Posterior vena cava (tissue), 2 donors: ENCODE measurements at regions not wholly inside any gene's neighbourhood (a gene's known extent, or its start where the extent isn't known, plus 50 kb on each side); places are given as distances from the start of the nearest gene placed in this dataset.
A peak's percentile ranks its signal among the peaks of the same experiment; 100 is the strongest.

Source experiments
- DNase-seq: peaks from one replicate; pipeline ENCODE4 v3.0.0-alpha.2; 2020; ENCODE audit warnings: low spot score
- intact Hi-C, 2 donors: fragments of 100-400 bp; cut with DNase I; formaldehyde crosslinking; loops; one replicate each; pipeline versions ENCODE4 v1.14.1 to v1.14.2; 2022 to 2023
- donor health status: DM: yes; HTN: yes; CAD: no.
- donor health status: DM: yes; HTN: yes; CAD: no.

DNA sequence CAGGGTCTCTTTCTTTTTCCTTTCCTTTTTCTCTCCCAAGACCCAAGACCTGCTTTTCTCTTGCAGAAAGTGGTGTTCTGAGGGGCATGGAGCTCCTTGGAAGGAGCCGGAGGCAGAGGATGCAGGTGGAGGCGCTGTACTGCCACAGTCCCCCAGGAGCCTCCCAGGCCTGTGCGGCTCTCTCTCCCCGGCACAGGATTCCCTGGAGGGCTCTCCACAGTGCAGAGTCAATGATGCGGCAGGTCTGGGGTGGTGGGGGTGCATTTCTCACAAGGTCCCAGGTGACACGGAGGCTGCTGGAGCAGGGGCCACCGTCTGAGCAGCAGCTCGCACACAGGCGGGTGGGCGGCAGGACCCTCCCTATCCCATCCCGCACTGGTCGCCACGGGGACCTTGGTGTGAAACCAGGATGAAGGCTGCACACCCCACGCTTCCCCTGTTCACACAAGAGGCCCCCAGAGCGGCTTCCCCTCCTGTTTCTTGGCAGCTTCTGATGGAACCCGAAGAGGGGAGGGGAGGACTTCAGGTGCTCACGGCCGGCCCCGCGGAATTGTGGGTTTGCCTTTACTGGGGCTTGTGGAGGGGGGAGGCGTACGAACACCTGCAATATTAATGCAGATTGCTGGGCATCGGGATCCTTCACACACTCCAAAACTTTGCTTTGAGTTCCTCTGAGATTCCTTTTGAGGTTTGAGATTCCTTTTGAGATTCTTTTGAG, 186.9 kb downstream of the ENGASE start:
- DNase-seq, result no peak
- intact Hi-C loops, result no loop called here

DNA sequence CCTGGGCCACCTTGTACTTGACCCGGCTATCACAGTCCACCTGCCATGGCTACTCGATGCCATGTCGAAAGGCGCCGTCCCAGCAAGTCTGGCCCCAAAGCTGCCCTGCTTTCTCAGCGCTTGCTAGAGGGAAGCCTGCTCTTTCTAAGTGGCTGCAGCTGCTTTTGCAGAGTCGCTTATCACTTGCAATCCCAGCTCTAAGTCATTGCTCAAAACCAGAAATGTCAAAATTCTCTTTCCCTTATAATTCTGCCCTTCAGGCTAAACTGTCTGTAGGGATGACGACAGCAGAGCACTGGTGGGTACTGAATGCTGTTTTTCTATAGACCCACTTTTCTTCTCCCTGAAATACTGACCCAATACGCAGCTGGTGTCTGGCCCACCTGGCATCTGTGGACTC, 184.2 kb downstream of the ENGASE start:
- intact Hi-C loops, result no loop called here
- no peak for DNase-seq

DNA sequence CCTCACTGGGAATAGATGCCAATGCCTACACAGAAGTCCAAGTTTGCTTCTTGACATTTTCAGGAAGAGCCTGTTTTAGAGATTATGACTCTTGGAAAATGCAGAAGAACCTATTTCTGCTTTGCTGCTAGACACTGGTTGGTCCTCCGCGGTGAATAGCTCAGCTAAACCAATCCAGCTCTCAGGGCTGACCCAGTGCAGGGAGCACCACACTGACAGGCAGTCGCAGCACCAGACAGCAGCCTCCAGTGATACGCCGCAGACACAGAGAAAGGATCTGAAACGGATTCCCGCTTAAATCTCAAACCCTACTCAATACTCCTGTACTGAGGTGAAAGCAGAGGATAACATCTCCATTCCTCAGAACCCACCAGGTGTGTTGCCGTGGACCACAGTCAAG, 183.4 kb downstream of the ENGASE start:
- intact Hi-C loops, result no loop called here
- DNase-seq, result no peak

DNA sequence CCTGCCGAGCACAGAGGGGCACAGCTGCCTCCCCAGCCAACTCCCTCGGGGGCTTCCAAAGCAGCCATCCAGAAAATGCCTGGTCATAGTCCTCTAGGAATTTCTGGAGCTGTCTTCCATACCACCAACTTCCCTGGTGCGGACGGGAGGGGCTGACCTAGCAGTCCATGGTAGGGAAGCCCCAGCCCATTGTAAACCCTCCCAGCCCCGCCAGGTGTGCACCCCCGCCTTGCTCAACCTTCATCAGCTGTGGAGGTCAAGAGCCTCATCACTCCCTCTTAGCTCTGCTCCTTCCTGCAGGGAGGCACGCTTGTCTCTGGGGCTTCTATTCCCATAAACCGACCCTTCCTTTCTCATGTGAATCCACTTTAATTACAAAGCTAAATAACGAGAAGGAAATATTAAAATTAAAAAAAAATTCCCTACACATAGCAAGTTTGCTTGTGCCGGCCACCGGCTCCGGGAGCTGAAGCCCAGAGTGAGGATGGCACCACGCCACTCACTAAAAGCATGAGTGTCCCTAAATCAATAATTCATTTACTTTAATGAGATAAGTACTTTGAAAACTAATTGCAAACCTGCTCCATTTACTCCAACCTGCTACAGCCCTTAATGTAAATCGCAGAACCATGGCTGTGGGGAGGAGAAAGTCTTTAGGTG, 181.4 kb downstream of the ENGASE start:
- no peak for DNase-seq
- intact Hi-C loops, result no loop called here

DNA sequence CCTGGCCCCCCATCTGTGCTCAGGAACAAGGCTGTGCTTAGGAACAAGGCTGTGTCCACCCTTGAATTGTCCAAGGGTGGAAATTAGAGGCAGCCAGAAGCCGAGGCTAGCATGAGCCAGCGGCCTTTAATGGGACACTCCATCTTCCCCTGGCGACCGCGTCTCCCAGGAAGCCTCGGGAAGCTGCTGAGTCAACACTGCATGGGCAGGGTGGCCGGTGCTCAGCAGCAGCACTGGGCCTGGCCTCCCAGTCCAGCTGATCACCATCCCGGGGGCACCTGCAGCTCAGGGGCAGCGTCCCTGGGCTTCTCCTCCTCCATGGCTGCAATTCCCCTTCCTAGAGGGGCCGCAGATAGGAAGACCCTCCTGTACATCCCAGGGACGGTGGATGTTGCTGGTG, 180.8 kb downstream of the ENGASE start:
- intact Hi-C loops, result no loop called here
- no peak for DNase-seq

DNA sequence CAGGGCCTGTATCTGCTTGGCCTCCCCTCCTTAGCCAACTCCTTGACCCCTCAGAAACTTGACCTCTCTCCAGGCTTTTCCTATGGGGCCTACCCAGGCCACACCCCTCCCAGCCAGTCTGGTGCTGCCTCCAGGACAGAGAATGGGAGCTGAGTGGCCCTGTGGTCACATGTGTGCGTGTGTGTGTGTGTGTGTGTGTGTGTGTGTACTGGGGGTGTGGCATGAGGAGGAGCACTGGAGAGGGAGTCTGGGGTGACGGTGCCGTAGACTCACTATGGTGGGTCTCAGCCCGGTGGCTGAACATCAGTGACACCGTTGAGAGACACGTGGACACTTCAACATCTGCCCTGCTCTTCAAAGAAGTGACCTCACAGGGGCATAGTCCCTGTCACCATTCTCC, 180.4 kb downstream of the ENGASE start:
- intact Hi-C loops, result no loop called here
- no peak for DNase-seq

DNA sequence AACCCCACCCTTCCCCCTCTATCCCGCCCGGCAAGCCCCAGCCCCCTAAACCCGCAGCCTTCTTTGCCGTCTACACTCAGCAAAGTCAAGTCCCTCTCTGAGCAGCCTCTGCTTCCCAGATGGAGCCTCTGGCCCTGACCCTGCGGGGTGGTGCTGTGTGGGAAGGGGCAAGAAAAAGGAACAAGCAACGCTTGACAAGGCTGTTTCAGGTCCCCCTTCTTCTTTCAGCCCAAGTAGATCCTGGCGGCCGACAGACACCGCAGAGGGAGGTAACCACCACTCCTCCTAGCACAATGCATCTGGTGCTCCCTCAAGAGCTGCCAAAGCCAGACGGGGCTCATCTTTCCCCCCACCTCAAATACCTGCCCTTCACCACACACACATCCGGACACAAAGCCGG, 178.3 kb downstream of the ENGASE start:
- no peak for DNase-seq
- intact Hi-C loops, result no loop called here

DNA sequence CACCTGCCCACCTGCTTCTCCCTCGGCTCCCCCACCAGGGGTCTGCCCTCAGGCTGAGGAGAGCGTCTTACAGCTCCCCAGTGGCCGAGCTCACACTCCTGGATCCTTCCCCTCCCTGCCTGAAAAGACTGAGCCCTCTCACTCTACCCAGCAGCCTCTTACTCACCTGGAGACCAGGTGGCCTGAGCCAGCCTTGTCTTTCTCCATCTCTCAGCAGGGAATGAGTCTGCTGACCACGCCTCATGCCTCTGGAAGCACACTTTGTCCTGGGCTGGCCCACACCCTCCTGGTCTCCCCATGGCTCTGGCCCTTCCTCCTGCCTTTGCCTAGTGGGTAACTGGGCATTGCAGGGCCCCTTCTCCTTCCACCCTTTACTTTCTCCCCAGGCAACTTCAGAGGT, 177.2 kb downstream of the ENGASE start:
- no peak for DNase-seq
- intact Hi-C loops, result no loop called here

DNA sequence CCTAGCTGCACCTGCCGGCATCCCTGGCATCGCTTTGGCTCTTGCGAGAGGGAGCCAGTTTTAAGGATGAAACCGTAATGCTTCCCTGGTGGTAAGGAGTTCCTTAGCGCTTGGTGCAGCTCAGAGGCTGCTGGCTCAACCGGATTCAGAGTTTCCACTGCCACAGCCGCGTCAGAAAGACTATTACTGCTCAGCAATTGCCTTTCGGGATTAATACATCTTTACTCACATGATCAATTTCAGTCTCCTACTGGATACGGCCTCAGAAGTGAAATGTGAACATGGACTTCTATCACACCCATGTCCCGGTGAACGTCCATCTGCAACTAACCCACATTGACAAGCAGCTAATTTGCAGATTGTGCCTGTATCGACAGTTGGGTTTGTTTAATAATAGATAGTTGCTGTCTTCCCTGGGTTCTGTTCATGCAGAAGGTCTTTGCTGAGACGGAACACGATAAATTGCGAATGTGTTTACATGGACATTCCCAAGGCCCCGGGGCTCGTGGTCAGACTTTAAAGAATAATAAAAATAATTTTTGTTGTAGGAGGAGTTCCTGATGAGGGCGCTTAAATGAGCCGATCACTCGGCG, 175.4 kb downstream of the ENGASE start:
- intact Hi-C loops, result no loop called here
- DNase-seq, result no peak

DNA sequence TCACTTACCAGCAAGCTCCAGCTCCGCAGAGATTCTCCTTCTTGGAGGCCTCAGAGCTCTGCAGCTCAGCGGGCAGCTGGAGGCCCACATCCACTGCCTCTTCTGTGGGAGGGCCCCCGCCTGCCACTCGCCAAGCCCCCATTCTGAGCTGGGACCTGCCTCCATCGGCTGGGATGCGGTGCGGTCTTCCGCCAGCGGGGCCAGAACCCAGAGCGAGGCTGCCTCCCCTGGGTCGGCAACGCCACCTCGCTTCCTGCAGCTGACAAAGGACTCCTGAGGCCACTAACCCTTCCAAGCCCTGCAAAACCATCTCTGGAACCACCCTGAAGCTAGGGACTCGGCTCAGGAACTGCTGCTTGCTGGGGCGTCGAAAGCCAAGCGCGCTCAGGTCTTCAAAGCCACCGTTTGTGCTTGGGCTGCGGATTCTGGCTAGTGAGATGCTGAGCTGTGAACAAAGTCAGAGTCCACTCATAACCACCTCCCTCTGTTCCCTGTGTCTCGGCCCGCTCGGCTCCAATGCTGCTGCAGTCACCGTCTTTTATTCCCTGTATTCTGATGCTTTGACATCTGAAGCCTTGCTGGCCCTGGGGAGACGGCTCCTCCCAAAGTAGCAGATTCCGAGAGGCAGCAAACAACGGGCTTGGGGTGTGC, 174.3 kb downstream of the ENGASE start:
- DNase-seq, result no peak
- intact Hi-C loops, result no loop called here

DNA sequence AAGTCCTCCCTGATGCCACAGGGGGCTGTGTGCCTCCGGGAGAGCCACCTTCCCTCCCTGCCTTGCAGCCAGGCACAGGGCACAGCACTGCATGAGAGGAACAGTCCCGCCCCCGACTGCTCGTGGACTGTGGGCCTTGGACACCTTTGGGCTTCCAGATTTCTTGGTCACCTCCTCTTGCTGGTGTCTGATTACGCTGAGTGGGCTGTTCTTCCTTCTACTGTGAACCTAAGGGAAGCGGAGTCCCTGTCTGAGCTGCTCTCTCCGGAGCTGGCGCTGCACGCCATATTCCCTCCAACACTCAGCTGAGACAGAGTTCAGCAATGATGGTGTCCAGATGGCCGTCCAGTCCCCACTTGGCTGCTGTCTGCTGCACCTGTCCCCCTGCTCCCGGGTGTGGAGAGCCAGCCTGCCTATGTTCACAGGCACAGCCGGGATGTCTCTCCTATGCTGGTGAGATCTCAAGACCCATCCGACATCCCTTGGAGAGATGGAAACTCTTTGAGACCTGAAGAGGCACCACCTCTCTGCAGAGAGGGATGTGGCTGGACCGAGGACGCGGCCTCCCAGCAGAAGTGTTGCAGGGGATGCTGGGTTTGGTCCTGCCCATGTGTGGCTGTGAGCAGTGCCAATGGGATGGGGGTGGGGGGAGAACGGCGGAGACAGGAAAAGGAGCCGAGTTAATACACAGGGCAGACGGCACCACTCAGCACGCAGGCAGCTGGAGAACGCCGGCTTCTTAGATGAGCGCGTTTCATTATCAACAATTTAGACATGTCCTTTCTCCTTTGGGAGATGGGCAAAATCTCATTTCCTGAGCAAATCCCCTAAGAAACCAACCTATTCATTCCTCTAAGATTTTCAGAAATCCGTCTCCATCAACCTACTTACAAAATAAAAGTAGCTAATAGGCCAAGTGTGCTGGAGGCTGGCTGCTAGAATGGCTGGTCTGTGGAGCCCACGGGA, 171.9 kb downstream of the ENGASE start:
- intact Hi-C loops, result no loop called here
- DNase-seq, result no peak

DNA sequence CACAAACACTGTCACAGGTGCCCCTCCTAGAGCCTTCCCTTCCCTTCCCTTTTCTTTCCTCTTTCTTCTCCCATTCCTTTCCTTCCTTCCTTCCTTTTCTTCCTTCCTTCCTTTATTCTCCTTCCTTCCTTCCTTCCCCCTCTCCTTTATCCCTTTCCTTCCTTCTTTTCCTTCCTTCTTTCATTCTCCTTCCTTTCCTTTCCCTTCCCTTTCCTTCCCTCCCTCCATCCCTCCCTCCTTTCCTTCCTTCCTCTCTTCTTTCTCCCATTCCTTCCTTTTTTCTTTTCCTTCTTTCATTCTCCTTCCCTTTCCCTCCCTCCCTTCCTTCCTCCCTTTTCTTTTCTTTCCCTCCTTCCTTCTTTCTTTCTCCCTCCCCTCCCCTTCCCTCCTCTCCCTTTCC, 170.0 kb downstream of the ENGASE start:
- intact Hi-C loops, result no loop called here
- DNase-seq, result no peak

DNA sequence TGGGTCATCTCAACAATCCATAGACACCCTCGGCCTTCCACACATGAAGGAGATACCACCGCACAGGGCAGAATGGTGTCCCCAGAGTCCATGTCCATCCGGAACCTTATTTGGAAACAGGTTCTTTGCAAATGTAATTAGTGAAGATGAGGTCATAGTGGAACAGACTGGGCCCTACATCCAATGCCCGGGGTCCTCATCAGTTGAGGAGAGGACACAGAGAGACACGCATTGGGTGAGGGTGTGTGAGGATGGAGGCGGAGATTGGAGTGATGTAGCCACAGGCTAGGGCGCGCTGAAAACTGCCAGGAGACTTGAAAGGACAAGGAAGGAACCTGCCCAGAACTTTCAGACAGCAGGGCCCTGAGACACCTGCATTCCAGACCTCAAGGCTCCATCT, 169.4 kb downstream of the ENGASE start:
- intact Hi-C loops, result no loop called here
- DNase-seq, result no peak

DNA sequence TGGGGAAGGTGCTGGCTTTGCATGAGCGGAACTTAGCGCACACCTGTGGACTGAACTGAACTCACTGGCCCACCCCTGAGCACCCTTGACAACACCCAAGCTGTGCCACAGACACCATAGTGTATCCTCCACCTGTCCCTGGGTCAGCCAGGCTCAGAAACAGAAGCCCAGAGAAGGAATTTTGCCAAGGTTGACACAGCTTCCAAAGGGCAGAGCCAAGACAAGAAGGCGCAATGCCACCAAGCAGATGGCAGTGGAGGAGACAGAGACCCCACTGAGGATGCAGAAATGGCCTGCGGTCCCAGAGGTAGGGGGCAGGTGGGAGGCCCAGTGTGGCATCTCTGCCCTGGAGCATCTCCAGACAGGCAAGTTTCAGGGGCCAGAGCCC, 169.0 kb downstream of the ENGASE start:
- peak; percentile 49 for DNase-seq
- intact Hi-C loops, result no loop called here

DNA sequence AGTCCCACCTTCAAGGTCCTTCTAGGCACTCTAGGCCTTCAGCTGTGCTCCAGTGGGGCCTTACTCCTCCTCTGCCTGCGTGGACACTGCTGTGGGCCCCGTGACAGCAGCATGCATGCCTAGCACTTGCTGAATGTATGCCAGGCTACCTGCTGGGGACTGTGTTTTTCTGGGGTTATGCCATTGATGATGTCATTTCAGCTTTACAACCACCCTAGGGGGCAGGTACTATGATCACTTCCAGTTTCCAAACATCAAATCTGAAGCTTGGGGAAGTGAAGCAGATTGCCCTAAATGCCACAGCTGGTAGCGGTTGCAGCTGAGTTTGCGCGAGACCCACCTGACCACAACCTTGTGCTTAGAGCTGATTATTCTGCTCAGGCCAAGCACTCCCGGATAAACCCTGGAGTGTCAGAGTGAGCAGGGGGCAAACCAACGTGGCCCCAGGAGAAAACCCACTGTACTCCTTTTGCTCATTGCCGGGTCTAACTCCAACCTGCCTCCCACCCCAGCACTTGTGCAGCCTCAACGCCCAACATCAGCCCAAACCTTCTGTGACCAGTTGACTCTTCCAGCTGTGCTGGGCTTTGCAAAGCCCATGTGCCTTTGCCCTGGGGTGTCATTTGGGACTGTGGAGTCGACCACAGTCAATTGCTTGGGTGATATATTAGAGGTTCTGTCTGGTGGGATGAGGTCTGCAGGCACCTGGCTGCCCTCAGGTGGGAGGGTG, 168.4 kb downstream of the ENGASE start:
- no peak for DNase-seq
- intact Hi-C loops, result no loop called here

DNA sequence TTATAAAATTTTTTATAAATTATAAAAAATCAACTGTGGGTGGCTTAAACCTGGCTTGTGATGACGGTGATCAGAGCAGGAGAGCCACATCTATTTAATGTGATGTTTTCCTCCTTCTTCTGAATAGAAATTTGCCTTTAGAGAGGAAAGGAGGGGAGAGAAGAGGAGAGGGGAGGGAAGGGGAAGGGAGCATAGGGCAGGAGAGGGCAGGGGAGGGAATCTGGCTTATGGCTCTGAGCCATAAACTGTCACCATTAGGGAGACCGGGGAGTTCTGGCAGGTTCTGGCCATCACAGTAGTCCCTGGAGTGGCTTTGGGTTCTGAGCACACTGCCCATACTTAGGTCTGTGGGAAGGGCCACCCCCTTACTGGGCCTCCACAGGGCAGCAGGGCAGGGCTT, 167.8 kb downstream of the ENGASE start:
- intact Hi-C loops, result no loop called here
- DNase-seq, result no peak

DNA sequence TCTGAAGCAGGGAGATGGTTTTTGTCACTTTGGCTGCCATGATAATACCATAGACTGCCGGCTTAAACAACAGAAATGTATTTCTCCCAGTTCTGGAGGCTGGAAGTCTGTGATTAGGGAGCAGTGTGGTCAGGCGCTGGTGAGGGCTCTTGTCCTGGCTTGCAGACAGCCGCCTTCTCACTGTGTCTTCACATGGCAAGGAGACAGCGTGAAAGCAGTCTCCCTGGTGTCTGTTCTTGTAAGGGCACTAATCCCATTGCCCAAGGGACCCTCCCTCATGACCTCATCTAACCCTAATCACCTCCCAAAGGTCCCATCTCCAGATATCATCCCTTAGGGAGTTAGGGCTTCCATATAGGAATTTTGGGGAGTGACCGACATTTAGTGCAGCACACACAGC, 167.0 kb downstream of the ENGASE start:
- intact Hi-C loops, result no loop called here
- DNase-seq, result no peak

DNA sequence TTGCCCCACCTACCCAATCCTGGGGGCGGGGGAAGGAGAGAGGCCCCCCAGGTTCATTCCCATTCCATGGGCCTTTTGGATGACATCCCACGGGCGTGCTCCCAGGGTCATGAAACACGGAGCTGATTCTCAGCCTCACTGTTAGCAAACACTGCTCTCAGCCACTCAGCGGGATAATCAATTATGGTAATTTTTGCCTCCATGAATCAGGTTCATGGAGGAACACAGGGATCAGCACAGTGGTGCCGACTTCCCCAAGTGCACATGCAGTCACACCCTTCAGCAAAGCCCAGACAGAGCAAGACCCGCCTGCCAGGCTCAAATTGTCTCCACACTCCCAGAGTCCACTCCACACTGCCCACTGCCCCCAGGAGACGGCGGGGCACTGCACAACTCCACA, 164.6 kb downstream of the ENGASE start:
- DNase-seq, result no peak
- intact Hi-C loops, result no loop called here
